ENCODE measurements at regions not wholly inside any gene's neighbourhood (a gene's known extent, or its start where the extent isn't known, plus 50 kb on each side); places are given as distances from the start of the nearest gene placed in this dataset.

GRCh38 chr10:55266797-55267196, 465.8 kb upstream of the PCDH15 start:
- DNase-seq = no peak
- Histone ChIP-seq H3K4me3 (no peak overlapping the region), H3K27me3 (no peaks in the 10 kb centered on the region), H3K27ac (no peak overlapping the region), H3K4me1 (no peaks in the 10 kb centered on the region), H3K36me3 (no peaks in the 10 kb centered on the region), H3K9me3 (no peaks in the 10 kb centered on the region)
- intact Hi-C loops (cut with DNase I) = no loop called here
- 86 to 92% methylated on average over 4 of the region's 4 CpGs for WGBS, 2 donors
- TF ChIP-seq CTCF (IDR thresholded peaks at IDR 0.05) (no peak), POLR2AphosphoS5 (IDR thresholded peaks at IDR 0.05) (no peak), POLR2A (IDR thresholded peaks at IDR 0.05) (no peak), EP300 (IDR thresholded peaks at IDR 0.05) (no peak)

- Histone ChIP-seq H3K36me3 (no peaks in the 10 kb centered on the region), H3K9me3 (no peaks in the 10 kb centered on the region), H3K4me1 (no peaks in the 10 kb centered on the region), H3K27ac (no peak overlapping the region), H3K4me3 (no peak overlapping the region), H3K27me3 (no peaks in the 10 kb centered on the region)
- DNase-seq = no peak
- intact Hi-C loops (cut with DNase I) = loop anchor here (5.0 kb wide), 1 partner anchor 1661 kb away; no protein-coding TSS in a partner anchor
- WGBS, 2 donors = 73 to 88% methylated on average over 5 of the region's 5 CpGs
- no peak for TF ChIP-seq EP300 (IDR thresholded peaks at IDR 0.05)
- no peak for TF ChIP-seq CTCF (IDR thresholded peaks at IDR 0.05)
- TF ChIP-seq POLR2A (IDR thresholded peaks at IDR 0.05) = no peak
- no peak for TF ChIP-seq POLR2AphosphoS5 (IDR thresholded peaks at IDR 0.05)
Measured at GRCh38 chr10:55263327-55263726, 462.3 kb upstream of the PCDH15 start.

GRCh38 chr10:55242544-55242943, 441.5 kb upstream of the PCDH15 start:
- Histone ChIP-seq H3K36me3 (no peaks in the 10 kb centered on the region), H3K27me3 (no peaks in the 10 kb centered on the region), H3K9me3 (no peaks in the 10 kb centered on the region), H3K27ac (no peak overlapping the region), H3K4me1 (peaks cover 0 to 6% (median 2%) of the 10 kb centered on the region in 4 donors), H3K4me3 (no peak overlapping the region)
- DNase-seq = no peak
- TF ChIP-seq EP300 (IDR thresholded peaks at IDR 0.05) (no peak), POLR2A (IDR thresholded peaks at IDR 0.05) (no peak), CTCF (IDR thresholded peaks at IDR 0.05) (no peak), POLR2AphosphoS5 (IDR thresholded peaks at IDR 0.05) (no peak)
- WGBS, 2 donors = 67 to 72% methylated on average over 6 of the region's 6 CpGs
- intact Hi-C loops (cut with DNase I) = no loop called here

- intact Hi-C loops (cut with DNase I) = no loop called here
- no peak for DNase-seq
- no peaks in the 10 kb centered on the region for H3K9me3 ChIP-seq
- no peak overlapping the region for H3K27ac ChIP-seq
- TF ChIP-seq POLR2A (IDR thresholded peaks at IDR 0.05) = no peak
- TF ChIP-seq POLR2AphosphoS5 (IDR thresholded peaks at IDR 0.05) = no peak
- TF ChIP-seq EP300 (IDR thresholded peaks at IDR 0.05) = no peak
- no peak for TF ChIP-seq CTCF (IDR thresholded peaks at IDR 0.05)
- no peak overlapping the region for H3K4me3 ChIP-seq
- no peaks in the 10 kb centered on the region for H3K36me3 ChIP-seq
- no peaks in the 10 kb centered on the region for H3K27me3 ChIP-seq
- H3K4me1 ChIP-seq = no peaks in the 10 kb centered on the region
Measured at GRCh38 chr10:55237462-55237861, 436.4 kb upstream of the PCDH15 start.

GRCh38 chr10:55233505-55233904, 432.5 kb upstream of the PCDH15 start:
- intact Hi-C loops (cut with DNase I) = no loop called here
- no peak overlapping the region for H3K4me3 ChIP-seq

More at GRCh38 chr10:55233505-55233904, 432.5 kb upstream of the PCDH15 start:
- Histone ChIP-seq H3K27ac (no peak overlapping the region), H3K36me3 (no peaks in the 10 kb centered on the region), H3K9me3 (no peaks in the 10 kb centered on the region), H3K27me3 (no peaks in the 10 kb centered on the region), H3K4me1 (no peaks in the 10 kb centered on the region)
- TF ChIP-seq POLR2A (IDR thresholded peaks at IDR 0.05) = no peak
- TF ChIP-seq CTCF (IDR thresholded peaks at IDR 0.05) = no peak
- no peak for TF ChIP-seq EP300 (IDR thresholded peaks at IDR 0.05)
- TF ChIP-seq POLR2AphosphoS5 (IDR thresholded peaks at IDR 0.05) = no peak
- DNase-seq = no peak

Data from sigmoid colon (tissue), 6 donors.